ENCODE measurements at regions not wholly inside any gene's neighbourhood (a gene's known extent, or its start where the extent isn't known, plus 50 kb on each side); places are given as distances from the start of the nearest gene placed in this dataset.

DNA sequence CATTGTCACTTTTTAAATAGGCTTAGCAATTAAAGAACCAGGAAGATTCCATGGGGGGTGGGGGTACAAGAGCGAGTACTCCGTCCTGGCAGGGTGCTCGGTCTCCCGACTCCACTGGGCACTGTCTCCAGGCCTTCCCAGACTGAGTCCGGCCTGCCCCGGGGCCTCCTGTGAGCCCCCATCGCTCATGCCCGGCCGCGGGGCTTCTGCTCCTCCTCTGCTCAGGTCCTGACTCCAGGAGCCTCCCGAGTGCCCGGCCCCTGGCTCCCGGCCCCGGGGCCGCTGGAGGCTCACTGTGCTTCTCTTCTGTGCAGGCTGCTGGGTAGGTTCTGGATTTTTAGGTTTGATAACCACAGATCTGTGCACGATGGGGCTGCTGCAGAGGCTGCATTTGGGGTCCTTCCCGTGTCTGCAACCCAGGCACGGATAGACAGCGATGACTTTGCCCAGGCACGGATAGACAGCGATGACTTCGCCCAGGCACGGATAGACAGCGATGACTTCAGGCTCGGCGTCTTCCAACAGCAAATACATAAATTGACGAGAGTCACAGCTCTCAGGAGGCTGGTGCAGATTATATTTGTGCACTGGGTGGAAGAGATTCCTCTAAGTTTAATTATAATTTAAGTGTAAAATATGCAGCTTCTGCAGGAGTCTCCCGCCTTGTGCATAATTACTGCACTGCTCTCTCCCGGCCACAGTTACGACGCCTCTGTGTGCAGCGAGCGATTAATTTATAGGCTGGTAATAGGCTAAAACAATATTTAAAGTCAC lies 74.8 kb upstream of the RXRA start:
- Histone ChIP-seq H2BK120ac (ENCODE audit: low read depth, low read length) (no peak overlapping the region), H3K23ac (ENCODE audit: low read depth, low read length, poor library complexity) (no peak overlapping the region), H3K36me3 (replicated peaks in 1 of 2; ENCODE audit: control insufficient read depth in 2 of 2, insufficient read depth in 2 of 2, low read length in 2 of 2) (no peaks in the 10 kb centered on the region), H3K4me1 (ENCODE audit: control insufficient read depth in 2 of 2, insufficient read depth in 1 of 2, low read depth in 1 of 2, low read length in 2 of 2) (no peaks in the 10 kb centered on the region), H3K27ac (replicated peaks; ENCODE audit: low read length) (no peak overlapping the region), H3K14ac (ENCODE audit: low read length) (no peak overlapping the region), H2BK5ac (ENCODE audit: low read length) (peak overlapping the region; percentile 39), H4K91ac (ENCODE audit: low read depth, low read length, poor library complexity) (no peak overlapping the region), H3K9ac (ENCODE audit: low read depth, low read length, poor library complexity) (no peak overlapping the region), H3K4me2 (ENCODE audit: insufficient read depth, low read length, poor library complexity, severe bottlenecking) (no peak overlapping the region), H3K27me3 (ENCODE audit: control insufficient read depth in 3 of 3, insufficient read depth in 3 of 3, low read depth in 1 of 3, low read length in 3 of 3) (peaks cover 0 to 3% (median 0%) of the 10 kb centered on the region in 3 experiments), H3K9me3 (replicated peaks in 1 of 2; ENCODE audit: control insufficient read depth in 2 of 2, insufficient read depth in 1 of 2, low read depth in 1 of 2, low read length in 2 of 2) (peaks cover 6 to 9% of the 10 kb centered on the region in 2 donors), H2BK12ac (ENCODE audit: low read length) (peak overlapping the region; percentile 58), H3K4ac (ENCODE audit: low read length) (no peak overlapping the region), H2AFZ (ENCODE audit: low read length) (no peak overlapping the region), H3K79me1 (ENCODE audit: low read depth, low read length) (no peaks in the 10 kb centered on the region), H2AK5ac (ENCODE audit: low read depth, low read length) (no peak overlapping the region), H2BK15ac (ENCODE audit: low read length) (peak overlapping the region; percentile 58), H3K4me3 (ENCODE audit: low read length in 2 of 2) (no peak overlapping the region), H3K18ac (ENCODE audit: low read length) (peak overlapping the region; percentile 80), H4K8ac (ENCODE audit: low read depth, low read length) (no peak overlapping the region)
- no peak for DNase-seq (ENCODE audit: low spot score)
- WGBS, 2 donors (ENCODE audit: extremely low coverage in 2 of 2, insufficient read length in 2 of 2, insufficient replicate concordance in 1 of 2): no CpG with 5 or more reads among the region's 33 CpGs

DNA sequence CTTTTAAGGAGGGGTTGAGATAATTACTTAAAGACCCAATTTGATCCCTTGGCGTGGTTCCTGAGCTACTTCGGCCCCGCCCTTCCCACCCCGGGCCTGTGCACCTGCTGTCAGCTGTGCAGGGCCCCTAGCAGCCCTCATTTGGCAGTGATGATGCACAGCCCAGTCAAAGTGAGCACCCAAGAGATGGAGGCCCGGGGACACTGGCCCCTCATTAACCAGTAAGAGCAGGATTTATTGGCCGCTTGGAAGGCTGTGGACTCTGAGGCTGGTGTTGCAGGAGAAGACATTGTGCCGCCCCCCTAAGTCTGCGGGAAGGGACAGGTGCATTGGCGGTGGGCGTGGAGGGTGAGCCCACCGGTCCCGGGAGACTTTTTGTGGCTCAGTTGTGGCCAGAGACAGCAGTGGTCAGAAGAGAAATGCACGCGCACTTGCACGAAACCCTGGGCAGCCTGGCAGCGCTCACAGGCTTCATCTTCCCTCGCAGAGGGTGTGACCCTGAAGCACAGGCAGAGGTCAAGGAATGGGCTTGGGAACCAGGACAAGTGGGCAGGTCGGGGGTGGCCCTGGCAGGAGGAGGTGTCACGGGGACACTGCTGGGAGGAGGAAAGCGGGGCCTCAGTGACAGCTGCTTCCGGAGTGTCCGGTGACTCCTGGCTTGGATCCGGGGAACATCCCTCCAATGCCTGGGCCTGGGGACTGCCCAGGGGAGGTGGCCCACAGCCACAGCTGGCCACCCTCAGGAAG lies 74.0 kb upstream of the RXRA start:
- no peak overlapping the region for H4K8ac ChIP-seq (ENCODE audit: low read depth, low read length)
- no peak overlapping the region for H2BK12ac ChIP-seq (ENCODE audit: low read length)
- H2AFZ ChIP-seq (ENCODE audit: low read length): no peak overlapping the region
- H2AK5ac ChIP-seq (ENCODE audit: low read depth, low read length): peak overlapping the region; percentile 90
- H3K36me3 ChIP-seq (replicated peaks in 1 of 2; ENCODE audit: control insufficient read depth in 2 of 2, insufficient read depth in 2 of 2, low read length in 2 of 2): no peaks in the 10 kb centered on the region
- H3K9ac ChIP-seq (ENCODE audit: low read depth, low read length, poor library complexity): no peak overlapping the region
- H3K4me2 ChIP-seq (ENCODE audit: insufficient read depth, low read length, poor library complexity, severe bottlenecking): no peak overlapping the region
- peak overlapping the region; percentile 6 for H2BK15ac ChIP-seq (ENCODE audit: low read length)
- no peak overlapping the region for H4K91ac ChIP-seq (ENCODE audit: low read depth, low read length, poor library complexity)
- peak overlapping the region; percentile 56 for H3K14ac ChIP-seq (ENCODE audit: low read length)
- DNase-seq (ENCODE audit: low spot score): no peak
- H3K4ac ChIP-seq (ENCODE audit: low read length): peak overlapping the region; percentile 53
- no peak overlapping the region for H3K4me3 ChIP-seq (ENCODE audit: low read length in 2 of 2)
- H2BK5ac ChIP-seq (ENCODE audit: low read length): peak overlapping the region; percentile 39
- no CpG with 5 or more reads among the region's 23 CpGs for WGBS, 2 donors (ENCODE audit: extremely low coverage in 2 of 2, insufficient read length in 2 of 2, insufficient replicate concordance in 1 of 2)
- H3K79me1 ChIP-seq (ENCODE audit: low read depth, low read length): no peaks in the 10 kb centered on the region
- no peak overlapping the region for H3K27ac ChIP-seq (replicated peaks; ENCODE audit: low read length)
- H3K23ac ChIP-seq (ENCODE audit: low read depth, low read length, poor library complexity): peak overlapping the region; percentile 31
- peak overlapping the region; percentile 33 for H3K18ac ChIP-seq (ENCODE audit: low read length)
- peaks cover 0 to 3% (median 0%) of the 10 kb centered on the region in 3 experiments for H3K27me3 ChIP-seq (ENCODE audit: control insufficient read depth in 3 of 3, insufficient read depth in 3 of 3, low read depth in 1 of 3, low read length in 3 of 3)
- H3K9me3 ChIP-seq (replicated peaks in 1 of 2; ENCODE audit: control insufficient read depth in 2 of 2, insufficient read depth in 1 of 2, low read depth in 1 of 2, low read length in 2 of 2): peaks cover 6 to 11% of the 10 kb centered on the region in 2 donors
- no peaks in the 10 kb centered on the region for H3K4me1 ChIP-seq (ENCODE audit: control insufficient read depth in 2 of 2, insufficient read depth in 1 of 2, low read depth in 1 of 2, low read length in 2 of 2)
- no peak overlapping the region for H2BK120ac ChIP-seq (ENCODE audit: low read depth, low read length)

DNA sequence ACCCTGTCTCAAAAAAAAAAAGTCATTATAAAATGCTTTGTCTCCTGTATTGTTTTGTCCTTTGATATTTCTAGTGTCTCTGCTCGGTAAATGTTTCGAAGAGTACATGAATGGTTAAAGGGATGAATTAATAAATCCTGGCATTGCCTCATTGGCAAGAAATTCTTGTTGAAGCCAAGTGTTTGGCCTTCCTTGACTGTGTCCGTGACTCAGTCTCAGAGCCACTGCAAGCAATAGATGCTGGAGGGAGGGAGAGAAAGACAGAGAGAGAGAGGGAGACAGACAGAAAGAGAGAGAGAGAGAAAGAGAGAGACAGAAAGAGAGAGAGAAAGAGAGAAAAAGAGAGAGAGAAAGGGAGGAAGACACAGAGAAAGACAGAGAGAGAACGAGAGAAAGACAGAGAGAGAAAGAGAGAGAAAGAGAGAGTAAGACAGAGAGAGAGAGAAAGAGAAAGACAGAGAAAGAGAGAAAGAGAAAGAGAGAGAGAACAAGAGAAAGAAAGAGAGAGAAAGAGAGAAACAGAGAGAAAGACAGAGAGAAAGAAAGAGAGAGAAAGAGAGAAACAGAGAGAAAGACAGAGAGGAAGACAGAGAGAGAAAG lies 72.5 kb upstream of the RXRA start:
- Histone ChIP-seq H3K4me1 (ENCODE audit: control insufficient read depth in 2 of 2, insufficient read depth in 1 of 2, low read depth in 1 of 2, low read length in 2 of 2) (no peaks in the 10 kb centered on the region), H4K8ac (ENCODE audit: low read depth, low read length) (no peak overlapping the region), H3K9me3 (replicated peaks in 1 of 2; ENCODE audit: control insufficient read depth in 2 of 2, insufficient read depth in 1 of 2, low read depth in 1 of 2, low read length in 2 of 2) (peaks cover 0 to 8% of the 10 kb centered on the region in 2 donors), H3K4me3 (ENCODE audit: low read length in 2 of 2) (no peak overlapping the region), H4K91ac (ENCODE audit: low read depth, low read length, poor library complexity) (no peak overlapping the region), H2BK15ac (ENCODE audit: low read length) (no peak overlapping the region), H2AK5ac (ENCODE audit: low read depth, low read length) (no peak overlapping the region), H3K79me1 (ENCODE audit: low read depth, low read length) (no peaks in the 10 kb centered on the region), H3K4me2 (ENCODE audit: insufficient read depth, low read length, poor library complexity, severe bottlenecking) (no peak overlapping the region), H3K27me3 (ENCODE audit: control insufficient read depth in 3 of 3, insufficient read depth in 3 of 3, low read depth in 1 of 3, low read length in 3 of 3) (peaks cover 0 to 3% (median 0%) of the 10 kb centered on the region in 3 experiments), H2BK120ac (ENCODE audit: low read depth, low read length) (no peak overlapping the region), H3K14ac (ENCODE audit: low read length) (no peak overlapping the region), H2BK12ac (ENCODE audit: low read length) (no peak overlapping the region), H3K23ac (ENCODE audit: low read depth, low read length, poor library complexity) (no peak overlapping the region), H2AFZ (ENCODE audit: low read length) (no peak overlapping the region), H3K9ac (ENCODE audit: low read depth, low read length, poor library complexity) (no peak overlapping the region), H3K36me3 (replicated peaks in 1 of 2; ENCODE audit: control insufficient read depth in 2 of 2, insufficient read depth in 2 of 2, low read length in 2 of 2) (no peaks in the 10 kb centered on the region), H2BK5ac (ENCODE audit: low read length) (no peak overlapping the region), H3K18ac (ENCODE audit: low read length) (no peak overlapping the region), H3K4ac (ENCODE audit: low read length) (no peak overlapping the region), H3K27ac (replicated peaks; ENCODE audit: low read length) (no peak overlapping the region)
- DNase-seq (ENCODE audit: low spot score): no peak
- no CpG with 5 or more reads among the region's 4 CpGs for WGBS, 2 donors (ENCODE audit: extremely low coverage in 2 of 2, insufficient read length in 2 of 2, insufficient replicate concordance in 1 of 2)

DNA sequence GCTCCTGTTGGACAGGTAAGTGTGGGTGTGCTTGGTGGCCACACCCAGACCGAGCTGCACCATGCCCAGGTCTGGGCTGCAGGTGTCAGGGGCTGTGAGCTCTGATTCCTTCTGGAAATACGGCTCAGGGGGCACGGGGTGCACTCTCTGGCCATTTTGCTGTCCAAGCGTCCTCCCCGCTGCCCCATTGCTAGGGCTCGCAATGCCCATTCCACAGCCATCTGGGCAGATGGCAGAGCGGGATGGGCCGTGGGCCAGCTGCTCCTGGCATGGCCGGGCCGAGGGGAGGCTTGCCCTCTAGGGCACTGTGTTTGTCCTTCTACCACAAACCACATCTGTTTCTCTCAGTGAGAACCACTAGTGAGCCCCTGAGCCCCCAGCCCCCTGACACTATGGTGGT lies 67.9 kb upstream of the RXRA start:
- peak overlapping the region; percentile 21 for H3K9ac ChIP-seq (ENCODE audit: low read depth, low read length, poor library complexity)
- no peak overlapping the region for H3K4me3 ChIP-seq (ENCODE audit: low read length in 2 of 2)
- peak overlapping the region; percentile 53 for H4K91ac ChIP-seq (ENCODE audit: low read depth, low read length, poor library complexity)
- H3K4me2 ChIP-seq (ENCODE audit: insufficient read depth, low read length, poor library complexity, severe bottlenecking): no peak overlapping the region
- peak overlapping the region; percentile 58 for H2BK15ac ChIP-seq (ENCODE audit: low read length)
- H2AK5ac ChIP-seq (ENCODE audit: low read depth, low read length): peak overlapping the region; percentile 56
- H3K9me3 ChIP-seq (replicated peaks in 1 of 2; ENCODE audit: control insufficient read depth in 2 of 2, insufficient read depth in 1 of 2, low read depth in 1 of 2, low read length in 2 of 2): peaks cover 0 to 3% of the 10 kb centered on the region in 2 donors
- H2BK12ac ChIP-seq (ENCODE audit: low read length): no peak overlapping the region
- no peak overlapping the region for H3K27ac ChIP-seq (replicated peaks; ENCODE audit: low read length)
- no peak overlapping the region for H3K23ac ChIP-seq (ENCODE audit: low read depth, low read length, poor library complexity)
- no peaks in the 10 kb centered on the region for H3K36me3 ChIP-seq (replicated peaks in 1 of 2; ENCODE audit: control insufficient read depth in 2 of 2, insufficient read depth in 2 of 2, low read length in 2 of 2)
- no peak overlapping the region for H2AFZ ChIP-seq (ENCODE audit: low read length)
- H2BK120ac ChIP-seq (ENCODE audit: low read depth, low read length): peak overlapping the region; percentile 3
- H3K14ac ChIP-seq (ENCODE audit: low read length): no peak overlapping the region
- H3K18ac ChIP-seq (ENCODE audit: low read length): peak overlapping the region; percentile 92
- no peak overlapping the region for H4K8ac ChIP-seq (ENCODE audit: low read depth, low read length)
- no peak for DNase-seq (ENCODE audit: low spot score)
- no peak overlapping the region for H2BK5ac ChIP-seq (ENCODE audit: low read length)
- no peak overlapping the region for H3K4ac ChIP-seq (ENCODE audit: low read length)
- WGBS, 2 donors (ENCODE audit: extremely low coverage in 2 of 2, insufficient read length in 2 of 2, insufficient replicate concordance in 1 of 2): no CpG with 5 or more reads among the region's 10 CpGs
- H3K79me1 ChIP-seq (ENCODE audit: low read depth, low read length): no peaks in the 10 kb centered on the region
- peaks cover 0 to 5% of the 10 kb centered on the region in 2 donors for H3K4me1 ChIP-seq (ENCODE audit: control insufficient read depth in 2 of 2, insufficient read depth in 1 of 2, low read depth in 1 of 2, low read length in 2 of 2)
- H3K27me3 ChIP-seq (ENCODE audit: control insufficient read depth in 3 of 3, insufficient read depth in 3 of 3, low read depth in 1 of 3, low read length in 3 of 3): peaks cover 0 to 10% (median 0%) of the 10 kb centered on the region in 3 experiments
